Stimulated activated effector memory CD8-positive, alpha-beta T cell treated with anti-CD3 and anti-CD28 coated beads, Interleukin-12 subunit alpha, Interleukin-12 subunit beta, amount 100 ng/mL, for 72 hours (primary cell): ENCODE measurements at regions not wholly inside any gene's neighbourhood (a gene's known extent, or its start where the extent isn't known, plus 50 kb on each side); places are given as distances from the start of the nearest gene placed in this dataset.
"Not testable (repeated sequence)": the region's sequence is repeated elsewhere in the genome, so short reads cannot be mapped to it uniquely, and the experiment has no call there.

ENCODE experiments used
- ATAC-seq: fragments of 150-1000 bp; cut with Tn5 transposase; 2 replicates; pipeline ENCODE4 v1.10.0; 2021
- DNase-seq, 2 donors: peaks; one replicate each; pipeline ENCODE4 v3.0.0; 2021 to 2022; ENCODE audit warnings: low spot score in 2 of 2
- H3K27ac Mint-ChIP-seq: one replicate; pipeline ENCODE4 v1.8.0; 2022; ENCODE audit warnings: mild to moderate bottlenecking, mixed read lengths
- H3K36me3 Mint-ChIP-seq: one replicate; pipeline ENCODE4 v1.8.0; 2022; ENCODE audit warnings: mild to moderate bottlenecking, mixed read lengths
- H3K4me1 Mint-ChIP-seq: one replicate; pipeline ENCODE4 v1.8.0; 2022; ENCODE audit warnings: mixed read lengths
- H3K4me3 Mint-ChIP-seq: one replicate; pipeline ENCODE4 v1.8.0; 2022; ENCODE audit warnings: mild to moderate bottlenecking, mixed read lengths
- H3K9me3 Mint-ChIP-seq: one replicate; pipeline ENCODE4 v1.8.0; 2022; ENCODE audit warnings: mixed read lengths

- H3K36me3 Mint-ChIP-seq: no peaks in the 10 kb centered on the region
- no peak for ATAC-seq
- H3K4me1 Mint-ChIP-seq: peaks cover 7% of the 10 kb centered on the region
- H3K4me3 Mint-ChIP-seq: no peak overlapping the region
- no peak overlapping the region for H3K27ac Mint-ChIP-seq
- no peaks in the 10 kb centered on the region for H3K9me3 Mint-ChIP-seq
- no peak for DNase-seq
Measured at GRCh38 chr6:163702736-163703135, 288.2 kb downstream of the QKI start.

DNA sequence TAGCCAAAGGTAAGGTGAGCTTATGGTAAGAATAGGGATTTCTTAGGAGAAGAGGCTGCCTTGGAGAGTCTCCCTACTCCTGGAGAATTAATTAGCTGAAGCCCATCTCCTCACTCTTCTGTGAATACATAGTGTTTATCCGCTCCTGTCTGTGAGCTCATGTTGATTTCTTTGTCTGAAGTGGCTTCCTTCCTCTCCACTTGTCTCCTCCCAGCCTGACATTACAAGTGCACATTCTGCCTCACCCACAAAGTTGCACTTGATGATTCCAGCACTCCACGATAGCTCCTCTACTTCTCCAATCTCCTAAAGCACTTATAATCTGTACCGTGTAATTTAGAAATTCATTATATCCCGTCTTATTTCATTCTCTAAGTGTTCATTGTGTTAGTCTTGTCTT is 287.2 kb downstream of the QKI start:
- Mint-ChIP-seq H3K27ac (no peak overlapping the region), H3K4me3 (no peak overlapping the region), H3K36me3 (no peaks in the 10 kb centered on the region), H3K9me3 (no peaks in the 10 kb centered on the region), H3K4me1 (no peaks in the 10 kb centered on the region)
- DNase-seq (no peak), ATAC-seq (no peak)

- DNase-seq (no peak), ATAC-seq (no peak)
- Mint-ChIP-seq H3K4me1 (no peaks in the 10 kb centered on the region), H3K9me3 (no peaks in the 10 kb centered on the region), H3K27ac (no peak overlapping the region), H3K36me3 (no peaks in the 10 kb centered on the region), H3K4me3 (no peak overlapping the region)
Measured at GRCh38 chr6:163698086-163698485, 283.6 kb downstream of the QKI start.

DNA sequence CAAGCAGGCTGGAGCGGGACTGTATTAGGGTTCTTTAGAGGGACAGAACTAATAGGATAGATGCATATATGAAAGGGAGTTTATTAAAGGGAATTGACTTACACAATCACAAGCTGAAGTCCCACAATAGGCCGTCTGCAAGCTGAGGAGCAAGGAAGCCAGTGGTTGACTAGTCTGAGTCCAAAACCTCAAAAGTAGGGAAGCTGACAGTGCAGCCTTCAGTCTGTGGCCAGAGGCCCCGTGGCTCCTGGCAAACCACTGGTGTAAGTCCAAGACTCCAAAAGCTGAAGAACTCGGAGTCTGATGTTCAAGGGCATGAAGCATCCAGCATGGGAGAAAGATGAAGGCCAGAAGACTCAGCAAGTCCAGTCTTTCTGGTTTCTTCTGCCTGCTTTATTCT is 281.8 kb downstream of the QKI start:
- H3K4me3 Mint-ChIP-seq, H3K9me3 Mint-ChIP-seq, H3K4me1 Mint-ChIP-seq, DNase-seq, H3K27ac Mint-ChIP-seq, H3K36me3 Mint-ChIP-seq, ATAC-seq: not testable (repeated sequence)

DNA sequence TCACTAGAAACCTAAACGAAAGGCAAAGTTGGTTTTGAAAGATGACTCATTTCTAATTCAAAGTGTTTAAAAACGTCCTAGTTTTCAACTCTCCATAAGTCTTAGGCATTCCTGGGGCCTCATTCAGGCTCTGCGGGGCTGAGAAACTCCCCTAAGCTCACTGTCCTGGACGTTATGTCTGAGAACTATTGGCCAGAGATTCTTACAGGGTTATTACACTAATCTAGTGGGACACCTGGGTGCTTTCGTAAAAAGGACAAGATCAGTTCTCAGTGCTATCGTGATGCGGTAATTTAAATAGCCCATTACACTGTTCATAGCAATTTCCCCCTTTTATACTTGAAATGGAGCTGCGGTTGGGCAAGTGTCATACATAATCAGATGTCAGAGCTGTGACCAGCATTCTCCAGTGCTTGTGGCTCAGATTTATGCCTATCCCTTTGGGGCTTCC is 280.9 kb downstream of the QKI start:
- H3K36me3 Mint-ChIP-seq: no peaks in the 10 kb centered on the region
- DNase-seq (no peak), ATAC-seq (no peak)
- H3K4me1 Mint-ChIP-seq: no peaks in the 10 kb centered on the region
- no peak overlapping the region for H3K4me3 Mint-ChIP-seq
- no peaks in the 10 kb centered on the region for H3K9me3 Mint-ChIP-seq
- H3K27ac Mint-ChIP-seq: no peak overlapping the region

- Mint-ChIP-seq H3K36me3 (no peaks in the 10 kb centered on the region), H3K4me1 (no peaks in the 10 kb centered on the region), H3K4me3 (no peak overlapping the region), H3K27ac (no peak overlapping the region), H3K9me3 (no peaks in the 10 kb centered on the region)
- DNase-seq (no peak), ATAC-seq (no peak)
Measured at GRCh38 chr6:163694988-163695398, 280.5 kb downstream of the QKI start.

DNA sequence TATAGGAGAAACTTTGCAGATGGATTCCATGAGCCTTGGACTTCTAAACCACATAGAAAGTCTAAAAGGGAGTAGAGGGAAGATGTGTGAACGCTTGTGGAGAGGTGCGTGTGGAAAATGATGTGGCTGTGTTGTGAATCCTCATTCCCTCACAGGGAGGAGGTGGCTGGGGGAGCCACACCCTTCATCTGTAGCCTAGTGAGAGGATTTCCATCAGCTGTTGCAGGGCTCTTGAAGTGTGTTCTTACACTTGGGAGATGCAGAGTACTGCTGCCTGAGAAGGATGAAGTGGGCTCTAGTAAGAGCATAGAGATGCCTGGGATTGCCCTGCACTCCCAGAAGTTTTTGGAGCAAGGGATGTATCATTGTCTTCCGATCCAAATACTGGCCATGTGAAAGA is 279.6 kb downstream of the QKI start:
- Mint-ChIP-seq H3K27ac (no peak overlapping the region), H3K4me3 (no peak overlapping the region), H3K4me1 (no peaks in the 10 kb centered on the region), H3K36me3 (no peaks in the 10 kb centered on the region), H3K9me3 (no peaks in the 10 kb centered on the region)
- ATAC-seq (no peak), DNase-seq (no peak)

- Mint-ChIP-seq H3K9me3 (no peaks in the 10 kb centered on the region), H3K4me3 (no peak overlapping the region), H3K4me1 (no peaks in the 10 kb centered on the region), H3K27ac (no peak overlapping the region), H3K36me3 (no peaks in the 10 kb centered on the region)
- ATAC-seq: peak; percentile 11
- no peak for DNase-seq
Measured at GRCh38 chr6:163691049-163691448, 276.5 kb downstream of the QKI start.

GRCh38 chr6:163688739-163689362 is 274.3 kb downstream of the QKI start:
- Mint-ChIP-seq H3K4me1 (no peaks in the 10 kb centered on the region), H3K27ac (no peak overlapping the region), H3K9me3 (no peaks in the 10 kb centered on the region), H3K4me3 (no peak overlapping the region), H3K36me3 (no peaks in the 10 kb centered on the region)
- no peak for ATAC-seq
- DNase-seq: no peak

GRCh38 chr6:163687075-163687474 is 272.6 kb downstream of the QKI start:
- no peak overlapping the region for H3K27ac Mint-ChIP-seq
- ATAC-seq (no peak), DNase-seq (no peak)
- no peaks in the 10 kb centered on the region for H3K36me3 Mint-ChIP-seq
- H3K4me1 Mint-ChIP-seq: no peaks in the 10 kb centered on the region
- no peak overlapping the region for H3K4me3 Mint-ChIP-seq
- no peaks in the 10 kb centered on the region for H3K9me3 Mint-ChIP-seq

- H3K4me1 Mint-ChIP-seq: no peaks in the 10 kb centered on the region
- ATAC-seq (no peak), DNase-seq (no peak)
- H3K27ac Mint-ChIP-seq: no peak overlapping the region
- no peaks in the 10 kb centered on the region for H3K36me3 Mint-ChIP-seq
- H3K4me3 Mint-ChIP-seq: no peak overlapping the region
- H3K9me3 Mint-ChIP-seq: no peaks in the 10 kb centered on the region
Measured at GRCh38 chr6:163686301-163686700, 271.8 kb downstream of the QKI start.

DNA sequence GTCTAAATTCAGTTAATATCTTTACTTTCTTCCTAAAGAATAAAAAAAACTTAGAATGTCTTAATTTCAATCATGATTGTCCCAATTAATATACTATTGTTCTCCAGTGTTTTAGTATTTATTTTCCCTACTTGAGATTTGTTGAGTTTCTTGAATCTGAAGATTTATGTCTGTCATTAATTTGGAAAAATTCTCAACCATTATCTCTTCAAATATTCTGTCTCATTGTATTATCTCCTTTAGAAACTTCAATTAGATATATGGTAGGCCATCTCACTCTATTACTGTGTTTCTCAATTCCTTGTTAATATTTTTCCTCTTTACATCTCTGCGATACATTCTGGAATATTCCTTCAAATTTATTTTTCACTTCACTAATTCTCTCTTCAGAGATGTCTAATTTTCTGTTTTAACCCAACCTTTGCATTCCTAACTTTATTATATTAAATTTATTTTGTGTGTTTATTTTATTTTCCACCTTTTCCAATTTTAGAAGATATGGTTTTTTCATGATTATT is 268.6 kb downstream of the QKI start:
- ATAC-seq (no peak), DNase-seq (no peak)
- Mint-ChIP-seq H3K9me3 (no peaks in the 10 kb centered on the region), H3K4me1 (no peaks in the 10 kb centered on the region), H3K4me3 (no peak overlapping the region), H3K36me3 (no peaks in the 10 kb centered on the region), H3K27ac (no peak overlapping the region)

DNA sequence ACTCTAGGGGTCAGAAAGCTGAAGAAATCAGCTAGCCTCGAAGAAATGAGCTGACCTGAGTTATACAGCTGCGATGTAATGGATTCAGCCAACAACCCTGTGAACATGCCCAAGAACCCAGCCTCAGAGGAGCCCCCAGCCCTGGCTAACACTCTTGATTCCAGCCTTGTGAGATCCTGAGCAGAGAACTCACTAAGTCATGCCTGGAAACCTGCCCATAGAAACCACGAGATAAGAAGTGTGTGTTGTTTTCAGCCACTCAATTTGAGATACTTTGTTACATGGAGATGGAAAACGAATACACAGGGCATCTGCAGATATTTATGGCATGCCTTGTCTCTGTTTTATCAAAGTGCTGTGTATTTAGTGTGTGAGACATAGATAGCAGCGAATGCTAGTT is 265.2 kb downstream of the QKI start:
- Mint-ChIP-seq H3K4me1 (no peaks in the 10 kb centered on the region), H3K36me3 (no peaks in the 10 kb centered on the region)

GRCh38 chr6:163679012-163679660 is 264.6 kb downstream of the QKI start:
- Mint-ChIP-seq H3K4me3 (no peak overlapping the region), H3K36me3 (no peaks in the 10 kb centered on the region), H3K4me1 (no peaks in the 10 kb centered on the region), H3K27ac (no peak overlapping the region), H3K9me3 (no peaks in the 10 kb centered on the region)
- ATAC-seq (no peak), DNase-seq (no peak)

More for the DNA sequence above, 265.2 kb downstream of the QKI start:
- Mint-ChIP-seq H3K4me3 (no peak overlapping the region), H3K27ac (no peak overlapping the region), H3K9me3 (no peaks in the 10 kb centered on the region)
- no peak for DNase-seq
- ATAC-seq: no peak

GRCh38 chr6:163675611-163676010 is 261.1 kb downstream of the QKI start:
- ATAC-seq (no peak), DNase-seq (no peak)
- Mint-ChIP-seq H3K27ac (no peak overlapping the region), H3K4me1 (no peaks in the 10 kb centered on the region), H3K36me3 (no peaks in the 10 kb centered on the region), H3K9me3 (no peaks in the 10 kb centered on the region), H3K4me3 (no peak overlapping the region)

- H3K4me1 Mint-ChIP-seq: peaks cover 6% of the 10 kb centered on the region
- H3K9me3 Mint-ChIP-seq: no peaks in the 10 kb centered on the region
- ATAC-seq (no peak), DNase-seq (no peak)
- no peak overlapping the region for H3K4me3 Mint-ChIP-seq
- H3K36me3 Mint-ChIP-seq: no peaks in the 10 kb centered on the region
- H3K27ac Mint-ChIP-seq: no peak overlapping the region
Measured at GRCh38 chr6:163672710-163673109, 258.2 kb downstream of the QKI start.
